Stimulated activated CD4-positive, alpha-beta T cell treated with anti-CD3 and anti-CD28 coated beads, Interleukin-12 subunit alpha, Interleukin-12 subunit beta, amount 100 ng/mL, for 48 hours (primary cell): ENCODE measurements at regions not wholly inside any gene's neighbourhood (a gene's known extent, or its start where the extent isn't known, plus 50 kb on each side); places are given as distances from the start of the nearest gene placed in this dataset.

ENCODE experiments used
- DNase-seq, 3 donors: peaks; one replicate each; pipeline ENCODE4 v3.0.0-alpha.2; 2020; ENCODE audit warnings: low read depth in 2 of 3, low spot score in 1 of 3

- DNase-seq = no peak
These were observed 114.0 kb downstream of the NSG2 start for GRCh38 chr5:174159327-174160114.

- DNase-seq = no peak
These were observed 119.9 kb downstream of the NSG2 start for GRCh38 chr5:174165406-174165805.

DNA sequence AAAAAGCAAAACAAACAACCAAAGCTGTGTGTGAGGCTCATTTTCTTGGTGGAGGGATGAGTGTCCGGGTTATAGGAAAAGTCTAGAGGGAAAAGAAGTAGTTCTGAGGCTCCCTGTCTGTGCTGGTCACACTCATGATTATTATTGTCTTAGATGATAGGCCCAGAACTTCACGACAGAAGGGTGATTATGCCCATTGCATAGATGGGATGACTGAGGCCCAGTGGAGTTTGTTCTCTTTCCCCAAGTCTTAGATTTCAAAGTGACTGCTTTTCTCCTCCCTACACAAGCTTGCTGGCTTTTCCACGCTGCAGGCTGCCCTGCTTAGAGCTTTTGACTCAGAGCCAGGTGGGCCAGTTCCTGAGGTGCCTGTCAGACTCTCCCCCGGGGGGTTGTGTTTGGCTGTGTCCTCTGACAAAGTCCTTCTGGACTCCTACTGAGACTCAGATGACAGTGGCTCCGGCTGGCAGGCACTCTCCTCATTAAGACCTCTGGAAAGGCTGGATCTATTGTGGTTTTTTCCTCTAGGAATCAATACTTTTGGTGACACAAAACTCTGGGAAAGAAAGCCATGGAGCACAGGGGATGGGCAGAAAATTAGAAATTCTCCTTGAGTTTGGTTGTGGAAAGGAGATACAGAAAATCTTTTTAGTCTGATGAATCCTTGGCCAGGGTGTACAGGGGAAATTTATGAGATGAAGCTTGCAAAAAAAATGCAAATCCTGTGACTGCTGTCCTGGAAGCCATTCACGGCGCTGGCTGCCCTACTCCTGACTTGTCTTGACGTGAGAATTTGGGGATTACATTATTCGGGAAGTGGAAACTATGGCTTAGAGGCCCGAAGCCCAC lies 120.9 kb downstream of the NSG2 start:
- no peak for DNase-seq

DNA sequence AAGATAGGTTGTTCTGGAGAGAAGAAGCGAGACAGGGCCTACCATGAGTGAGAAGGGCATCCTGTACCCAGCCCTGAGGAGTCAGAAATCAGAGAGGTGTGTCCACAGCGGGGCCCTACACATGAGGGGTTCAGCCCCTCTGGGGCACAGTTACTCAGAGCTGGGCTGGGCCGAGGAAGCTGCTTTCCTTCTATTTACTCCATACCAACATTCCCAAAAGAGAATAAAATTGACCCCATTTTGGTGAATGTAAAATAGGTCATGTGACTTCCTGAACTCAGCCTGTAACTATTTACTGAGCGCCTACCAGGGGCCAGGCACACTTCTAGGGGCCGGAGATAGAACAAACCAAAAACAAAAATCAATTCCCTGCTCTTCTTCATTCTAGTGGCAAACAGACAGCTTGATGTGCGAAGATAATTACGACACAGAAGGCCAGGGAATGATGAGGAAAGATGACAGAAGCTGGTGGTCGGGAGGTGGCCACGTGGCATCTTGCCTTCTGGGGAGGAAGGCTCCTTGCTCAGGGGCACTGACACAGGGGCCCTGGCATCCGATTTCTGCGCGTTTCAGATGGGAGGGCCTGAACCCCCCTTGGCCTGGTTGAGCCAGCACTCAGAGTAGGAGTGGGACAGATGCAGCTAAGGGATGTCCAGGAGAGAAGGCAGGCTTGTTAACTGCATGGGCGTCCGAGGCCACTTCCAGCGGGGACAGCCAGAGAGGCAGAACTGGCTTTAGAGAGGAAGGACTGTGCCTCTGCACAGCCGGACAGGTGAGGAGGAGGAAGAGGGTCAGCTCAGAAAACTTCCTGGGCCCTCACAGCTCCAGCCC lies 121.8 kb downstream of the NSG2 start:
- no peak for DNase-seq

DNA sequence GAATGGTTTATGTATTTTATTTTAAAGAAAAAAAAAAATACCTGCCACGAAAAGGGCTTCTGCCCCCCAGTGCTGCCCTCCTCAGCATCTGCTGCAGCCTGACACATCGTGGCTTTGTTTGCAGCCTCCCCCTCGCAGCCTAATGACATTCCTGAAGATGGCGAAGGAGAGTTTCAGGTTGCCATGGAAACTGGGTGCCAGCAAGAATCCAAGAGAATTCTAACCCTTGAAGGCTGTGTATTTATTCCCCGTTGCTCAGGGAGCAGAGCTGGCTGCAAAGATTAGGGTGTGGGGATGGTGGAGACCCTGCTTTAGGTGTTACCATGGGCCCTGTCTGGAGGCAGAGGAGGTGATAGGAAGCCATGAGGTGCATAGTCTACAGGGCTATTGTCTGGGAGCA lies 126.6 kb downstream of the NSG2 start:
- no peak for DNase-seq

GRCh38 chr5:174172566-174172965 lies 127.1 kb downstream of the NSG2 start:
- no peak for DNase-seq

GRCh38 chr5:174173766-174174165 lies 128.3 kb downstream of the NSG2 start:
- no peak for DNase-seq

DNA sequence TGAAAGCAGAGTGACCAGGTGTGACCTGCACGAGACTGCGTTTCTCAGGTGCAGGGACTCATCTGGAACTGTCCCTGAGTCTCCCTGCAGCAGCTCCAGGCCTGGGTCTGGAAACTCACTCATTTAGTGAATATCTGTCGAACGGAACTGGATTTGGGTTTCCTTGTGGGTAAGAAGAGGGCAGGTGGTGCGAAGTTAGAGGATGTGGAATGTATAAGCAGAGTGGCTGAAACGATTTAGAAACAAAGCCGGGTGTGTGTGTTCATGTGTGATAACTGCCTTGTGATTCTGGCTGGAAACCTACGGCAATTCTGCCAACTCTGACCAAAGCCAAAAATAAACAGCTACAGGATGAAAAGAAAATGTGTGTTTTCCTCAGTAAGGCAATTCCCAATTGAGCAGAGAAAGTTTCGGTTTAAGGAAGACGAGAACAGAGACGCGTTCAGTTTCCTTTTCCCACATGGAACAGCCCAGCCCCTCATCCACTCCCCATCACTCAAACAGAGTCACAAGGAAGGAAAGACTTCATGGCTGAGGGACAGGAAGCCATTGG lies 130.3 kb downstream of the NSG2 start:
- DNase-seq = no peak

DNA sequence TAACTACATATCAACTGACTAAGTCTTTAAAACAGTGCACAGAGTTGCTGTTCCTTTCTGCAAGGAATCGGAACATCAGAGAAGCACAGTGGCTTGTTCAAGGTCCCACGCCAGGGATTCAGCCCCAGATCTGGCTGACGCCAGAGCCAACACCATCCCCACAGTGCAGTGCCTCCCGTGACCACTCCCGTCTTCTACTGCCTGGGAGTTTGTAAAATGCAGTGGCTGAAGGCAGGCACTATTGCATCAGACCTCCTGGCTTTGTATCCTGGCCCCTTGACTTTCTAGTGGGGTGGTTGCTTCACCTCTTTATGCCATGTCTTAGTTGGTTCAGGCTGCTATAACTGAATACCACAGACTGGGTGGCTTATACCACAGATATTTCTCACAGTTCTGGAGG lies 131.0 kb downstream of the NSG2 start:
- no peak for DNase-seq

DNA sequence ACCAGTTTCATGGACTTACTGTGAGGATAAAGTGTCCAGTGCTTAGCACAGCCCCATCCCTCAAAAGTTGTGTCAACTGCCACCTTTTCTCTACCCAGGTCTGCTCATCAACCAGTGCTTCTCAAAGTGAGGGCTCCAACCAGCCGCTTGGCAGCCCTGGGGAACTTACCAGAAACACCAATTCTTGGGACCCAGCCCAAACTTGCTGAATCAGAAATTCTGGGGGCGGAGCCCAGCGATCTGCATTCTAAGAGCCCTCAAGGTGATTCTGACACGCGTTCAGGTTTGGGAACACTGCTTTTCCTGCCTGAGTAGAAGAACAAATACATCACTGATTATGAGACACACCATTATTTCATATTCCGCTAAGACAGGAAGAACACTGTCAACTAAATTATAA lies 132.0 kb downstream of the NSG2 start:
- DNase-seq = no peak

DNA sequence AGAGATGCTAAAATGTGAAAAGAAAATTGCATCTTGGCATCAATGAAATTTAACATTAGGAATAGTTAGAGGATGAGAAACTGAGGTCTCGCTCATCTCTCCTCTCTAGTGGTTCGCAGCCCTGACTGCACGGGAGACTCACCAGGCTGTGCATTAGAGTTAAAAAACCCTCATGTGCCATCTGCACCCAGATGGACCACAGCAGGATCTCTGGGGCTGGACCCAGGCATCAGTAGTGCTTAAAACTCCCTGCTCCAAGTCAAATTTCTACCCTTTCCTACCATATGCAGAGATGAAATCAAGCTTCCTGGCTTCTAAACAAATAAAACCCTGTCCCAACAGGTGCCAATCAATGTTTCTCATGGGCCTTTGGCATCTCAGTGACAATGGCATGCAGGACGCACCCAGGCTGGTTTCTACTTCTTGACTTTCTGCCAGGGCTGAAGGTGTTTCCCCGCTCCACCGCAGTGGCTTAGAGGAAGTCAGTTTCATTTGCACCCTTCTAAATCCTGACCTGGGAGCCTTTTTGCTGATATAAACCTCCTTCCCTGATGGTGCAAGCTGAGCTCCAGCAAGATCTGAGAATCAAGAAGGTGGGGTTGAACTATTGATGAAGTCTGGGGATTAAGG lies 132.6 kb downstream of the NSG2 start:
- DNase-seq = no peak

- no peak for DNase-seq
These were observed 135.1 kb downstream of the NSG2 start for GRCh38 chr5:174180639-174181038.

- no peak for DNase-seq
These were observed 136.6 kb downstream of the NSG2 start for GRCh38 chr5:174182111-174182510.

GRCh38 chr5:174183701-174184100 lies 138.2 kb downstream of the NSG2 start:
- no peak for DNase-seq

- no peak for DNase-seq
These were observed 140.0 kb downstream of the NSG2 start for GRCh38 chr5:174185506-174185905.

GRCh38 chr5:174186096-174186695 lies 140.7 kb downstream of the NSG2 start:
- DNase-seq = no peak

DNA sequence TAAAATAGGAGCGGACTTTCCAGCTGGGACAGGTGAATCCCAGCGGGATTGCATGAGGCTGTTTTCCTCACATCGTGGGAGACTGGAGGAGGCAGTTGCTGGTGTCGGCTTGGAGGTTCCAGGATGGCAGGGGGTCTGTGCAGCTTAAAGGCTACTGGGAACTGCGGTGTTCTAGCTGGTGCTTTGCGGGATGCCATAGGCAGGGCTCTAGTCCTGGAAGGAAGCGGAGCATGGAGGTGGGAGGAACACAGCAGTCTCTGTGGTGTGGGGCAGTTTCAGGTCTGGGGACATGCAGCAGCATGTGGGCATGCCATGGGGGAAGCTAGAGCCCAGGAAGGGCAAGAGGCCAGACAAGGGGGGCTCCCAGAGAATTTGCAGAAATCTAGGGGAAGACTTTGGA lies 141.5 kb downstream of the NSG2 start:
- no peak for DNase-seq

DNA sequence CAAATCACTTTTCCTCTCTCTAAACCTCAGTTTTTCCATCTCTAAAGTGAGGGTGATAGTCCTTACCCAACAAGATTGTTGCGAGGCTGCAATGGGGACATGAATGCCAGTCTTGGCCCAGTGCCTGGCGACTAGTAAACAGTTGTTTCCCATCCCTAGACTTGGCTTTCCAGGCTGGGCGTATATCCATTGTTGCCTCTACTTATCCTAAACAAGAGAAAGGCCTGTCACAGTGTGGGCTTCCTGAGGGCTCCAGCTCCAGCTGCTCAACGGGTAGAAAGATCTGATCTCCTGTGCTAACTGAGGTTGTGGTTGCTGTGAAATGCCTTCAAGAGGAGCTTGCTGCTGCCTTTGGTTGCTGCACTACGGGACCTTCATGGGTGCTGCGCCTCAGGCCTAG lies 142.0 kb downstream of the NSG2 start:
- DNase-seq = no peak

- DNase-seq = no peak
These were observed 142.8 kb downstream of the NSG2 start for GRCh38 chr5:174188295-174188694.
